Astrocyte of the cerebellum (primary cell): ENCODE measurements at regions not wholly inside any gene's neighbourhood (a gene's known extent, or its start where the extent isn't known, plus 50 kb on each side); places are given as distances from the start of the nearest gene placed in this dataset.

Experiments
- DNase-seq: peaks from one replicate; pipeline ENCODE4 v3.0.0-alpha.2; 2011; ENCODE audit warnings: low read depth
- H3K4me3 ChIP-seq: 2 replicates; pipeline ENCODE4 v1.5.1; 2011; ENCODE audit warnings: mild to moderate bottlenecking, low read depth, low read length, moderate library complexity
- CTCF ChIP-seq: IDR thresholded peaks from 2 replicates; pipeline ENCODE4 v1.5.1; 2012; ENCODE audit warnings: low read length, low read depth, moderate library complexity, mild to moderate bottlenecking; ENCODE audit errors: missing control alignments
- in situ Hi-C: cut with HindIII; loops from 2 replicates; pipeline ENCODE4 v1.10.0; 2017; ENCODE audit warnings: low sequenced_read_pairs

- DNase-seq: no peak
- in situ Hi-C loops: no loop called here
- TF ChIP-seq CTCF: no peak
- H3K4me3 ChIP-seq: no peak overlapping the region
Measured at GRCh38 chr9:16223074-16223871, 647.2 kb downstream of the BNC2 start.

- no peak overlapping the region for H3K4me3 ChIP-seq
- DNase-seq: no peak
- in situ Hi-C loops: no loop called here
- no peak for TF ChIP-seq CTCF
Measured at GRCh38 chr9:16230731-16231130, 639.7 kb downstream of the BNC2 start.

GRCh38 chr9:16236311-16236710 is 634.2 kb downstream of the BNC2 start:
- in situ Hi-C loops: no loop called here
- no peak for TF ChIP-seq CTCF
- DNase-seq: no peak
- H3K4me3 ChIP-seq: no peak overlapping the region

GRCh38 chr9:16236882-16237281 is 633.6 kb downstream of the BNC2 start:
- TF ChIP-seq CTCF: no peak
- H3K4me3 ChIP-seq: no peak overlapping the region
- in situ Hi-C loops: no loop called here
- no peak for DNase-seq

- no peak for DNase-seq
- no peak for TF ChIP-seq CTCF
- in situ Hi-C loops: no loop called here
- no peak overlapping the region for H3K4me3 ChIP-seq
Measured at GRCh38 chr9:16238623-16239138, 631.8 kb downstream of the BNC2 start.

- TF ChIP-seq CTCF: no peak
- in situ Hi-C loops: no loop called here
- no peak for DNase-seq
- no peak overlapping the region for H3K4me3 ChIP-seq
Measured at GRCh38 chr9:16241231-16241630, 629.2 kb downstream of the BNC2 start.
